Neutrophil (primary cell): ENCODE measurements at regions not wholly inside any gene's neighbourhood (a gene's known extent, or its start where the extent isn't known, plus 50 kb on each side); places are given as distances from the start of the nearest gene placed in this dataset.
"Not testable (repeated sequence)": the region's sequence is repeated elsewhere in the genome, so short reads cannot be mapped to it uniquely, and the experiment has no call there.

Experiments
- H3K27ac ChIP-seq: fragments of 200-600 bp; sonication (generic); 2 replicates; pipeline ENCODE4 v1.5.1; 2016; ENCODE audit warnings: mild to moderate bottlenecking, moderate library complexity
- H3K27me3 ChIP-seq: fragments of 200-600 bp; sonication (generic); 2 replicates; pipeline ENCODE4 v1.6.0; 2016; ENCODE audit warnings: mild to moderate bottlenecking
- H3K36me3 ChIP-seq: fragments of 200-600 bp; sonication (generic); 2 replicates; pipeline ENCODE4 v1.5.1; 2017
- H3K4me1 ChIP-seq, 2 experiments: fragments of 200-600 bp in 1 of 2; sonication (generic) in 1 of 2; 1 replicate in 1 of 2; 2 replicates in 1 of 2; pipeline versions ENCODE4 v1.5.1 to v1.6.1; 2013 to 2016; ENCODE audit warnings: low read depth in 1 of 2, low read length in 1 of 2, mild to moderate bottlenecking in 1 of 2, moderate library complexity in 1 of 2; ENCODE audit not compliant: control insufficient read depth in 1 of 2, insufficient read depth in 1 of 2
- H3K4me3 ChIP-seq, 2 experiments: fragments of 200-600 bp in 1 of 2; sonication (generic) in 1 of 2; 1 replicate in 1 of 2; 2 replicates in 1 of 2; pipeline ENCODE4 v1.5.1; 2013 to 2016; ENCODE audit warnings: low read depth in 1 of 2, low read length in 1 of 2, mild to moderate bottlenecking in 1 of 2, moderate library complexity in 1 of 2
- H3K9me3 ChIP-seq: fragments of 200-600 bp; sonication (generic); 2 replicates; pipeline ENCODE4 v1.5.1; 2016
- TF ChIP-seq, protein P1 (sequence below): fragments of 200-600 bp; sonication (generic); IDR thresholded peaks from 2 replicates; pipeline ENCODE4 v1.5.1; 2016; ENCODE audit warnings: antibody characterized with exemption

GRCh38 chr6:8930009-8930408, 494.7 kb upstream of the SLC35B3 start:
- Histone ChIP-seq H3K9me3 (no peaks in the 10 kb centered on the region), H3K36me3 (no peaks in the 10 kb centered on the region), H3K27ac (no peak overlapping the region), H3K27me3 (no peaks in the 10 kb centered on the region), H3K4me3 (no peak overlapping the region), H3K4me1 (no peaks in the 10 kb centered on the region)
- TF ChIP-seq, protein P1, sequence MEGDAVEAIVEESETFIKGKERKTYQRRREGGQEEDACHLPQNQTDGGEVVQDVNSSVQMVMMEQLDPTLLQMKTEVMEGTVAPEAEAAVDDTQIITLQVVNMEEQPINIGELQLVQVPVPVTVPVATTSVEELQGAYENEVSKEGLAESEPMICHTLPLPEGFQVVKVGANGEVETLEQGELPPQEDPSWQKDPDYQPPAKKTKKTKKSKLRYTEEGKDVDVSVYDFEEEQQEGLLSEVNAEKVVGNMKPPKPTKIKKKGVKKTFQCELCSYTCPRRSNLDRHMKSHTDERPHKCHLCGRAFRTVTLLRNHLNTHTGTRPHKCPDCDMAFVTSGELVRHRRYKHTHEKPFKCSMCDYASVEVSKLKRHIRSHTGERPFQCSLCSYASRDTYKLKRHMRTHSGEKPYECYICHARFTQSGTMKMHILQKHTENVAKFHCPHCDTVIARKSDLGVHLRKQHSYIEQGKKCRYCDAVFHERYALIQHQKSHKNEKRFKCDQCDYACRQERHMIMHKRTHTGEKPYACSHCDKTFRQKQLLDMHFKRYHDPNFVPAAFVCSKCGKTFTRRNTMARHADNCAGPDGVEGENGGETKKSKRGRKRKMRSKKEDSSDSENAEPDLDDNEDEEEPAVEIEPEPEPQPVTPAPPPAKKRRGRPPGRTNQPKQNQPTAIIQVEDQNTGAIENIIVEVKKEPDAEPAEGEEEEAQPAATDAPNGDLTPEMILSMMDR, result no peak

- not testable (repeated sequence) for H3K27me3 ChIP-seq, H3K27ac ChIP-seq, H3K36me3 ChIP-seq, H3K9me3 ChIP-seq, H3K4me3 ChIP-seq, H3K4me1 ChIP-seq
Observed at GRCh38 chr6:8920244-8920643, 484.9 kb upstream of the SLC35B3 start.

- H3K36me3 ChIP-seq, result no peaks in the 10 kb centered on the region
- H3K4me3 ChIP-seq, result no peak overlapping the region
- H3K27me3 ChIP-seq, result no peaks in the 10 kb centered on the region
- no peaks in the 10 kb centered on the region for H3K4me1 ChIP-seq
- no peaks in the 10 kb centered on the region for H3K9me3 ChIP-seq
- no peak overlapping the region for H3K27ac ChIP-seq
- TF ChIP-seq, protein P1, result no peak
Observed at GRCh38 chr6:8918196-8918595, 482.9 kb upstream of the SLC35B3 start.

DNA sequence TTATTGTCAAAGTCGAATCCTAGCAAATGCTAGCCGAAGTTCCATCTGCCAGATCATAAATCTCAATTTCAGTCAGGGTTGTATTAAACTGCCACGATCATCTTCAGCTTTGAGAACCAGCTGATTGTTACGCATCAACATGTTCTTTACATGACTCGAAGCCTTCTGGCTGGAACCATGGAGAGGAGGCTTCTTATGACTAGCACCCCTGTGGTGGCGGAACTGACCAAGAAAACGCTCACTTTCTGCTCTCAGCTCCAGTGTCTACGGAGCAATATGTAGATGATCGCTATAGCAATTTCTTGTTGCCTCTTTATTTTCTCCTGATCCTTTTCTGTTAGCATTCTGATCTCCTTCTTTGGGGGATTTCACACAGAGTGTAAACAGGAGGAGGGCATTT, 479.4 kb upstream of the SLC35B3 start:
- Histone ChIP-seq H3K4me1 (no peaks in the 10 kb centered on the region), H3K4me3 (no peak overlapping the region), H3K9me3 (no peaks in the 10 kb centered on the region), H3K27ac (no peak overlapping the region), H3K36me3 (no peaks in the 10 kb centered on the region), H3K27me3 (no peaks in the 10 kb centered on the region)
- TF ChIP-seq, protein P1, result no peak

GRCh38 chr6:8908638-8909037, 473.3 kb upstream of the SLC35B3 start:
- Histone ChIP-seq H3K27me3 (no peaks in the 10 kb centered on the region), H3K4me1 (no peaks in the 10 kb centered on the region), H3K4me3 (no peak overlapping the region), H3K27ac (no peak overlapping the region), H3K9me3 (no peaks in the 10 kb centered on the region), H3K36me3 (no peaks in the 10 kb centered on the region)
- TF ChIP-seq, protein P1, result no peak

DNA sequence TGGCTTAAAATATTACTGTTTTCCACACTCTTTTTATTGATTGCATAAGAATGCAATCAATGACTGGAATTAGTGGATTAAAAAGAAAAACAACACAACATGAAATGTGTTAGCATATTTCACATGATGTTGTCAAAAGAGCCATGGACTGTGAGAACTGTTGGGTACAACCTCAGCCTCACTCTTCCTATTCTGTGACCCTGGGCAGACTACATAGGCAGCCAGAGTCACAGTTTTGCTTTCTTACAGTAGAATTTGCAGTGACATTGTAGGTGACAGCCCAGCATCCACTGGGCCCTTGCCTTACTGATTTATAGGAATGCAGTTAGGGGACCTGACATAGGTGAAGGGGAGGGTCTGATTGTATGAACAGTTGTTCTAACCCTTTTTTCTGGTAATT, 471.4 kb upstream of the SLC35B3 start:
- no peaks in the 10 kb centered on the region for H3K27me3 ChIP-seq

More for the DNA sequence above, 471.4 kb upstream of the SLC35B3 start:
- H3K9me3 ChIP-seq, result no peaks in the 10 kb centered on the region
- TF ChIP-seq, protein P1, result no peak
- no peak overlapping the region for H3K27ac ChIP-seq
- H3K4me1 ChIP-seq, result no peaks in the 10 kb centered on the region
- H3K4me3 ChIP-seq, result no peak overlapping the region
- H3K36me3 ChIP-seq, result no peaks in the 10 kb centered on the region
